ENCODE measurements at regions not wholly inside any gene's neighbourhood (a gene's known extent, or its start where the extent isn't known, plus 50 kb on each side); places are given as distances from the start of the nearest gene placed in this dataset.

DNA sequence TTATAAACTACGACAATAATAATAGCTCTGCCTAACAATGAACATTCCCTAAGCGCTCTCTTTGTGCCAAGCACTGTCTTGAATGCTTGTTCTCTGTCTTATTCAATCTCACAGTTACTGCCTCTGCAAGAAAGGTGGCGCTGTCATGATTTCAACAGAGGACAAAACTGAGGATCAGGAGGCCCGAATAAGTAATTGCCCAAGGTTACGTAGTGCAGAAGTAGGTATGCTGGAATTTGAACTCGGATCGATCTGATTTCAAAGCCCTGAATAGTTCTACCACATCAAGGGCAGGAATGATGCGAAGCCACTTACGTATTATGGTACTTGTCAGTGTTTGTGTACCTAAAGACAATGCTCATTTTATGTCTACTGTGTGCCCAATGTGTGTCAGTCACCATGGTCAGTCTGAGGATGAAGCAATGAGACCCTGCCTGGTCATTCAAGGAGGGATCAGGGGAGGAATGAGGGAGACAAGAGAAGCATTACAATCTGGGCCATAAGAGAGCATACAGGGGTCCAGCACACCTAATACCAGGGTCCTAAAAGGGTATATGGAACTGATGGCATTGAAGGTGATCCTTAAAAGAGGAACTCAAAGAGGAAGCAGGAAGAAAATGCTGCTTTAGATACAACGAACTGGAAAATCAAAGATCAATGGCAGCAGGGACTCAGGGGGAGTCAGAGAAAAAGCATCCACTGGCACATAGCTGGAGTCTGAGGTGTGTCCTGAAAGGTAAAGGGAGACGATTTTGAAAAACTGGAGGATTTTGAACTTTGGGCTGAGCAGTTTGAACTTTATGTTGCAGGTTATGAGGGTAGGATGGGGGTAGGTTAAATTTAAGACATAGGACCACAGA is 389.2 kb downstream of the PLPP3 start:
- DNase-seq (ENCODE audit: low read depth), result no peak

DNA sequence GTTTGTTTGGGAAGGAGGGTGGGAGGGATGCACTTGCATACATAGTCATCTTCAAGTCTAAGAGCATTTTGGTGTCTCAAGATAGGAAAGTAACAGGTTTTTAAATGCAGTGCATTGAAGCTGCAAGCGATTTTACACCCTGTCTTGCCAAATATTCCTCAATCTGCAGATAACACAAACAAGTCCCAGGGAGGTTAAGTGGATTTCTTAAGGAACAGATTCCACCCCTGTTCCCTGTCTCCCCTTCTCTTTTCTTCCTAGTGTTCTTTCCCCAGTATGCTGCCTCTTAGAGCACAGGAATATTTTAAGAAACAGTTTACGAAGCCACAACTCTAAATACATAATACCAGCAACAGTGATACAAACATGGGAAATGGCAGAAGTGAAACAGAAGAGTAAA is 389.9 kb downstream of the PLPP3 start:
- no peak for DNase-seq (ENCODE audit: low read depth)

DNA sequence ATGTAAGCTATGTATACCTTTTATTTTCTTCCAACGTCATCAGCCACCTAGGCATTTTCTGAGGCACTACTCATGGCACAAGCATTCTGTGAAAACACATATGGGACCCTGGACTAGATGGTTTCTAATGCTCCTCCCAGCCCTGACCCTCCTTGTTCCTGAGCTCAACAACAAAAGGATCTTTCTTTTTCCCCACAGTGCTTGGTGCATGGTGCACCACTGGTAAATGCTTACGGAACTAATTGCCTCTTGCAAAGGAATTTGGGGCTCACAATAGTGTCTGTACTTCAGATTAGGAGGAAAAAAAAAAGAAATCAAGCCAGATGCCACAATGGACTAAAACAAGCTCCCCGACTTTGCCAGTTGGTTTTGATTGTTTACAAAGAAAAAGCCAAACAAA is 390.5 kb downstream of the PLPP3 start:
- DNase-seq (ENCODE audit: low read depth), result no peak

DNA sequence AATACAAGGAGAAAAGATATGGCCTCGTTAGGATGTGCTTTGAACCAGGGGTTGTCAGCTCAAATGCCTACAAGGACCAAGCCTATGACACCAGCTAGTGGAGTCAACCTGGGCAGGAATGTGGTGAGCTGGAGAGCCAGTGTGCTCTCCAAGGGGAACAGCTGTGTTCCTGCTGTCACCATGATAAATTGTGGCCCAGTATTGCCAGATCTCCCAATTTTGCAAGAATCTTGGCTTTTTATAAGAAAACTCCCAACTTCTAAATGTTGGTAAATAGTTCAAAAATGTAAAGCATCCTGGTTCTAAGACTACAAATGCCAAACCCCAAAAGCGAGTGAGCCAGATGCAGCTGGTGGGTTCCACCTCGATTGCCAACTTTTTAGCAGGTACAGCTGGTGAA is 391.1 kb downstream of the PLPP3 start:
- DNase-seq (ENCODE audit: low read depth), result no peak

DNA sequence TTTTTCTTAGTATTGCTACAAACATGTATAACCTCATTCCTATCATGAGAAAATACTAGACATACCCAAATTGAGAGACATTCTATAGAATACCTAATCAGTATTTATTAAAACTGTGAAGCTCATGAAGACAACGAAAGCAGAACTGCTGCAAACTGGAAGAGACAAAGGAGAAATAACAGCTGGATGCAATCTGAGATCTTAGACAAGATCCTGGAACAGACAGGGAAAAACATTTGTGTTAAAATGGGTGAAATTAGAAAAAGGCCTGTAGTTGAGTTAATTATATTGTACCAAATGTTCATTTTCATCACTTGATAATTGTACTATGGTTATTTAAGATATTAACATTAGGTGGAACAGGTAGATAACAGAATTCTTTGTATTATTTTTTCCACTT is 392.0 kb downstream of the PLPP3 start:
- no peak for DNase-seq (ENCODE audit: low read depth)

DNA sequence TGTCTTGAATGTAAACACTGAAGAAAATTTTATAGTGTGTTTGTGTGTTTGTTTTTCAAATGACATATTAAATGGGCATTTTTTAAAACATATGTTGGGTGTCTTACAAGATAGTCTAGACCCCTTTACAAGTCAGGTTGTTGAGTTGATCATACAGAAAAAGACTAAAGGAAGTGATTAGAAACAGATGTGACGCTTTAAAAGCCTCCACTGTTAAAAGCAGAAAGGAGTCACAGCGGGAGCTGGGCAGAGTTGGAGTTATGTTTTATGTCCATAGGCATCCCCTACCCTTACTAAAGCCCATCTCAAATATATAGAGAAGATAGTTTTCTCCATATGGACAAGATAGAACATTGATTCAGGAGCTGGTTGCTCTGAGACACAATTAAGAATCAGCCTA is 393.9 kb downstream of the PLPP3 start:
- no peak for DNase-seq (ENCODE audit: low read depth)

DNA sequence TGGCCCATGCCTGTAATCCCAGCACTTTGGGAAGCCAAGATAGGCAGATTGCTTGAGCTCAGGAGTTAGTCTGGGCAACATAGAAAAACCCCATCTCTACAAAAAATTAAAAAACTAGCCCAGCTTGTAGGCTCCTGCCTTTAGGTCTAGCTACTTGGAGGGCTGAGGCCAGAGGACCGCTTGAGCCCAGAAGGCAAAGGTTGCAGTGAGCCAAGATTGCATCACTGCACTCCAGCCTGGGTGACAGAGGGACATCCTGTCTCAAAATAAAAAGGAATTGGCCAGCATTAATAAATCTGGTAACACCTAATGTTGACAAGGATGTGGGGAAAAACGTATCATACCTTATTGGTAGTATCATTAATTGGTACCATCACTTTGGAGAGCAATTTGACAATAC is 396.2 kb downstream of the PLPP3 start:
- DNase-seq (ENCODE audit: low read depth), result no peak

DNA sequence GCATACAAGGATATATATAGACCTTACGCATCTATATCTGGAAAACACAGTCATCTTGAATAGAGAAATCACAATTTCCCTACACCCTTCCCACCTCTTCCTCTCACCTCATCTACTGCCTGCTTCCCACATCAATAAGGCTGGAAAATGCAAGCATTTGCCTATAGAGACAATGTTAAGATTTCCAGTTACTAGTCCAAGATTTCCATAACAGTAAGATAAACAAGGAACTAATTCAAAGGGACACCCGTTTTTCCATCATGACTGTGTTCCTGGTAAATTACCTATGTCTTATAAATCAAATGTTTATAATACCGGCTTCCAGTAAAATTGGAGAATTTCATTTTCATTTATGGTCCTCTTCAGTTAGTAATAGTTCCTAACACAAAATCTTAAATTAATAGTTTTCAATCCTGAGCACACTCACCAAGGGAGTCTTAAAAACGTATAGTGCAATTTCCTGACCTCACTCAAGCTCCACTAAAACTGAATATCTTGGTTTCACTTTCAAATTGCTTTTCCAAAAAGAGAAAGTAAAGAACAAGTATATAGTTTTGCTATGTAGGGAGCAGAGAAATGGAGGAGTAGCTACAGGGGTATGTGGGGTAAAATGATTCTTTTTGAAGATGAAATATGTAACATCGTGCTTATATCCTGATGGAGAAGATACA is 398.7 kb downstream of the PLPP3 start:
- DNase-seq (ENCODE audit: low read depth), result no peak

DNA sequence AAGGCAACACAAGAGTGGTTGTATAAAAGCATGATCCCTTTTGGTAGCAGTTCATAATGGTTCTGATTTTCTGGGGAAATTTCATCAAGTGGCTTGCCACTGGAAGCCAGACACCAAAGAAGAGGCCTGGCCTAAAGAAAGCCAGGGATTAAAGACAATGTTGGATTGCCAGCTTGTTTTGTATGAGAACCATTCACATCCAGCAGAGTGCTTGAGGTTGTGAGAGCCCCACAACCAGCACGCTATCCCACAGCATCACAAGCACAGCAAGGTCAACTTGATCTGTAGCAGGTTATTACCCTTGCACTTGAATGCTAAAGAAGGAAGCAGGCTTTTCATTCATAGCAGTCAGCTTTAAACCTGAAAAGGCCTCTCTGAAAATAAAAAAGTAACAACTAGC is 399.8 kb downstream of the PLPP3 start:
- no peak for DNase-seq (ENCODE audit: low read depth)

DNA sequence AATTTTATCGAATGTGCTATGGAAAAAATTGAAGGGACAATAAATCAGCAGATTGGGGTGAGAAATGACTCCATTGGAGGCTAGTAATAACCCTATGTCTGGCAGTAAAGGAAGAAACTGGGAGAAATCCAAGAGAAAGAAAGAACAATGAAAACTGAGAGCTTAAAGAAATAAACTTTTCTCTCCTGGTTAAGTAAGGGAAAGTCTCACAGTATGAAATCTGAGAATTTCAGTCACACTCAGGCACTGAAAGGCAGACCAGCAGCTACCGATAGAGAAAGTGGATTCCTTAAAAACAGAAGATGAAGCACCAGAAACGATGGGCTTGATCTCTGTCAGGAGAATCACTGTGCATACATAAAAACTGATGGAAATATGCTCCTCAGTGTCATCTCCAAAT is 404.2 kb downstream of the PLPP3 start:
- DNase-seq (ENCODE audit: low read depth), result no peak

DNA sequence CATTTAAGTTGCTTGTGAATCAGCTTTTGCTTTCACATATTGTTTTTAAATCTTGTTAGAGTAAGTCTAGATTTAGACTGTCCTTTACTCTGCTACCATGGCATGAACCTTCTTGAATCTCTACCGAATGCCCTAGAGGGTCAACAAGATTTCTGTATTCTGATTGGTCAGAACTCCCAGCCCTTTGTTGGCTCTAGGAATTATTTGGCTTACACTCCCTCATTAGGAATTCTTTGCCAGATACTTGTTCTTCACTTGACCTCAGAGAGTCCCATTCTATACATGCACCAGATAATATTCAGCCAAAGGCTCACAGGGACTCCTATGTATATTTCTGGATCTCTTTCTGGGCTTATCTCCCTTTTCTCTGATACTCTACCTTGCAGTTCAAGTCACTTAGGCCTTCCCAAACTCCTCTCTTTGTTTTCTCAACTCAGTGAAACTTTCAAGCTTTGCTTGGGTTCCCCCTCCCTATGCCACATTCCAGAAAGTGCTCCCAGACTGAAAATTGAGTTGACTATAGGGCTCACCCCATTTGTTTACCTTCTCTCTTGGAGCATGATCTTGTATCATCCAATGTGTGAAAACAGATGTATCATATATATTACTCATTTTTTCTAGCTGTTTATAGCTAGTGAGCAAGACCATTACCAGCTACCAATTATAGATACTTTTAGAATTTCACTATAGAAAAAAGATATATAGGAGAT is 405.0 kb downstream of the PLPP3 start:
- DNase-seq (ENCODE audit: low read depth), result no peak

DNA sequence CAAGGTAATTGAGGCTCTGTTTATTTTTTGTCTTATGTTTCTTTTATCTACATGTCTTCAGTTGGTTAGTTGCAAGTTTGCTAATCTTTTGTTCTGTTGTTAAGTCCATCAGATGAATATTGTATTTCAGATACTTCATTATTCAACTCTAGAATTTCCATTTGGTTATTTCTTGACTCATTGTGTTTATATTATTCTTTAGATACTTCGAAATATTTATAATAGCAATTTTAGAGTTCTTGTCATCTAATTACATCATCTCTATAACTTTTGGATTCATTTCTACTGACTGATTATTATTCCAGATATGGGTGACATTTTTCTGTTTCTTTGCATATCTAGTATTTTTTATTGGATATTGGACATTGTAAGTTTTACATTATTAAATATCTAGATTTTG is 405.6 kb downstream of the PLPP3 start:
- DNase-seq (ENCODE audit: low read depth), result no peak

DNA sequence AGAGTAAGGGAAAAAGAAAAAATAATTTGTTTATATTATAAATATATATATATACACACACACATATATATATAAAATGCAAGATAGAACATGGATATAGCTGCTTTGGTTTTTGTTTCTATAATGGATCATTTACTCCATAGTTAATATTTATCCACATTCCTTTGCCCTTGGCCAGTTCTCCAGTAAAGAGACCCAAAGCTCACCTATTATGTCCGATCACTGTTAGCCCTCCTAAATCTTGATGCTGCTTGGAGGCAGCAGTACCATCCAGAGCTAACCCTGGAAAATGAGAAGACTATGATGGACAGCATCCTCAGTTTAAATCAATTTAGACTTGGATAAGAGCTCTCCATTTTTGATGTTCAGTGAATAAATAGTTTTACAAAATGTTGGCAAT is 407.7 kb downstream of the PLPP3 start:
- DNase-seq (ENCODE audit: low read depth), result no peak

DNA sequence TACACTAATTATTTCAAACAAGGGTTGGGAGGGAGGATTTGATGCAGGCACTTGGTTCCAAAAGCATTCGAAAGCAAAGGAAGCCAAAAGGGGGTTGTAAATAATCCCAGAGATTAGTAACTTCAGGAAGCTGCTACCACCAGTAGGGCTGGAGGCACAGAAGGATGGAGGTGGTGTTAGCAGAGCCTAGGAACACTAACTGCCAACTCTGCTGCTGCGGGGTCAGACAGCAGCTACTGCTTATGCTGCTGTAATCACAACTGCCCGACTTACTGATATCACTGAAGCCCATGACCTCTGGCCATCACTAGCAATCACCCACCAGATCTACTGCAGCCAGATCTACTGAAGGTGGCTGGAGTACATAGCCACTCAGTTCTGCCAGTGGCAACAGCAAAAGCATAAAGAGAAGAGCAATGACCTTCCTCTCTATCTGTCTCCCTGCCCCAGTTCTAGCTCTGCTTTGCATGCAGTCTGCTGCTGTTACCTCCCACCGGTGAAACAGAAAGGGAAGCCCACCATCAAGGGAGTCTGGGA is 408.5 kb downstream of the PLPP3 start:
- DNase-seq (ENCODE audit: low read depth), result no peak

DNA sequence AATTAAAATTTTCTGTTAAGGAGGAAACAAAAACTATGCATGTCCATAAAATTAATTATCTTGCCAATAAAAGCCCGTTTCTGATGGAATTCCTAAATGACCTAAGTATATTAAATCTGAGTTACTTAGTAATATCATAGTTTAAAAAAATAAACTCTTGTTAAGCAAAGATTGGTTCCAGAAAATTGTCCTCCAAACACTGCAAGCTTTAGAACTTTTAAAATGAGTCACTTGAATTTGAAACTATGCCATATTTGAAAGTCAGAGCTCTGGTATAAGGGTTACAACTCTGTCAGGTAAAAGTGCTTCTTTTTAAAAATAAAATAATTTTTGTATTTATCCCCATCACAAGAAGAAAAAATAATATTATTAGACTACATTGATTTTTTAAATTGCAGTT is 409.5 kb downstream of the PLPP3 start:
- DNase-seq (ENCODE audit: low read depth), result no peak

DNA sequence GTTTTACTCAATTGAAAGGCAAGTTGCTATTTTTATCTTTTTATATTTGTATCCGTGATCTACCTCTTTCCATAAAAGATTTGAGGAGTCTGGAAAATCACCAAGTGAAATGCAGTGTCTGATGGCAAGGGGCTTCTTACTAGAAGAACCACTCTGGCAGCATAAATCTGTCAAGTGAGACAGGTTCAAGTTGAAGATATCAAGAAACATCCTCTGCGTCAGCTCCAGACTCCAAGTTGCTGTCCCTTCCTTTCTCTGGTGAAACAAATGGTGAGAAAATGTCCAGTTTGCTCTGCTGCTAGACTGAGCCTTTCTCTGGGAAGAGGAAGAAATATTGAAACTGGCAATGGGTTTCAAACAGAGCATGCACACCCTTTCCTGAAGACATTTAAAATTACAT is 411.2 kb downstream of the PLPP3 start:
- no peak for DNase-seq (ENCODE audit: low read depth)

DNA sequence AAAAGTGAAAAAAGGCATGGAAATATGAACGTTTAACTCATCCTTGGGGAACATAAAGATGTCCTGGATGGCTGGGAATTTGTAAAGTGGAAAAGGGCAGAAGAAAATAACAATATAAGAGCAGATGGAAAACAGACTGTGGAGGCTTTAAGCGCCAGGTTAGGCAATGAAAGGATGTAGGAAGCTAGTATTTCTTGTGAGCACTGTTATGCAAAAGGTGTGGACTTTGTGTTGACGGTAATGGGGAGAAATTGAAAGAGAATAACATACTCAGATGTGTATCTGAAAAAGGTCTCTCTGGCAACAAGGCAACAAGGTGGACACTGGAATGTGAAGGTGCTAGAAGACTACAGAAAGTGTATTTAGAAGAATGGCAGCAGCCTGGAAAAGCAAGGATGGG is 411.8 kb downstream of the PLPP3 start:
- no peak for DNase-seq (ENCODE audit: low read depth)

DNA sequence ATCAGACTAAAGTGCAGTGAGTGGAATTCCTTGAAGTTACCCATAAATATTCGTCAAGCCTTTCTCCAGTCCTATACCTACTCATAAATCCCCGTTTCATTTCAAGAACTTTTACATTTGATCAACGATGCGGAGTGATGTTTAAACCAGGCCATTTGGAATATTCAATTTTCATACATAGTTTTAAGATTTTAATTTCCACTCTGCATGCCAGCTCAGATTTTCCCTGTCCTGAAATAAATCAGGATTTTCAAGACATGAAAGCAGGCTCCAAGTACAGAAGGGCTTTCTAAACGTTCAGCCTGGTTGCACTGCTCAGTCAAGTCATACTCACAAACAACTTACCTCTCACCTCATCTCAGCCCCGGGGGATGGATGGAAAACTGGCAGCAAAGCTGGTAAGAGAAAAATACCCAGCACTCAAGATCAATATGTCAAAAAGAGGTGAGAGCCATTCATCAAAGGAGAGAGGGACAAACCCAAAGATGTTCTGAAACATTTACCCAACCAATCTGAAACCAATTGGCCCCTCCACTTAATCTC is 418.5 kb downstream of the PLPP3 start:
- no peak for DNase-seq (ENCODE audit: low read depth)

DNA sequence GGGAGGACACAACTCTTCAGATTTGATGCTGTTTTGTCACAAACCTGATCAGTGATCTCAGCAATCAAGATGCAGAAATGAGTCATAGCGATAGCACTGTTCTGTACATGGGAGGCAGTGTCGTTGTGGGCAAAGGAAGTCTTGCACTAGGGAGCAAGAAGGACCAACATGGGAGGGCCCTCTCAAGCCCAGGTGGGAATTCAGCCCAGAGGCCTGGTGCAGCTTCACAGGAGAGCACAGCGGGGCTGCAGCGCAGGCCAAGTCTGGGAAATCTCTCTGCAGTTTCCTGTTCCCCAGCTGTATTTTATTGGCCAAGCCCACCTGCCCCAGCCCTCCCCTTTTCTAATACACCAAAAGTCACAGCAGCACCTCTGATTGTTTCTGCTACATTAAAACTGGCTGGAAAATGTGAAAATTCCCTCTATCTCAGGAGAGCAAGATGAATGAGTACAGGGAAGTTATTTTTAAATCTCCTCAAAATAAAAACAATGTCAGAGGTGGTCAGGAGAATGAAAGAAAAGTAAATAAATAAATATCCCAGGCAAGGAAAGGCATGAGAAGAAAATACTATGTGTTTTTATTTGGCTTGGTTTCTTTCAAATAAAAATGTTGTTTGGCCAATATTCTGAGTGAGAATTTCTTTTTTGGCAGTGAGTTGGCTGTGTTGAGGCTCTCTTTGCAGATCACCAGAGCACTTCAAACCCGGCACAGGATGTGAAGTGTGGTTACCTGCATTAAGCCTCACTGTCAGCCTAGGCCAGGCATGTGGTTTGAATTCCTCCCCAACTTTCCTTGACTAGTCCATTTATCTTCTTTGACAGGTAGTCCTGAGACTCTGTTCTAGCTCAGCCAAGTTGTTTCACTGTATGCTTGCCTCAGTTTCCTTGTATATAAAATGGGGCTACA is 422.1 kb downstream of the PLPP3 start:
- DNase-seq (ENCODE audit: low read depth), result no peak

DNA sequence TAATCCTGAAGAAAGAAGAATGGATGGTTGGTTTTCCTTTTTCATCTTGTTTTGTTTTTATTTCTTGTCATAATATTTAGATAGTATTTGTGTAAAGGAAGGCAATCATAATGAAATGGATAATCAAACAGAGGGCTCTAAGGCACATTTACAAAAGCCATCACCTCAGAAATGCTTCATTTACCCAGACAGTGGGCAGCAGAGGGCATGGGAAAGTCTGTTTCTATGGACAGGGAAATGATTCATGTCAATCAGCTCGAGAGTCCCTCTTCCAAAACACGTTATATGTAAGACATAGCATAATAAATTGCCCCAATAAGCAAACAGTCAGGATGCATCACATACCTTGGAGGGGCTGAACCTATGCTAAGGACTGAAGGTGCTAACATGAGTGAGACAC is 426.1 kb downstream of the PLPP3 start:
- no peak for DNase-seq (ENCODE audit: low read depth)

DNA sequence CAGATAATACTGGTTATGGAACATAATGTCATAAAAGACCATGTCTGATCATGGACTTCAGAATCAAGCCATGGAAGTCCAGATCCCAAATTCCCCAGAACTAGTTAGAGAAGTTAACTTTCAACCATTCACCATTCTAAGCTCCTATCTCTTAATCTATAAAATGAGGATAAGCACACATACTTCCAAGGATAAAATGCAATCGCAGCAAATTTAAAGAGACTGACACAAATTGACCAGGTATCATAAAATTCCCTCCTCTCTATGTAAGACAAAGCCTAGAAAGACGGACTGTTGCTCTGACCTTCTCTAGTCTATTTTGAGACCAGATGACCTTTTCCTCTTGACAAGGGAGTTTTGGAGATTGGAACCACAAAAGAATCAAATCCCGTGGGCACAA is 426.7 kb downstream of the PLPP3 start:
- no peak for DNase-seq (ENCODE audit: low read depth)

DNA sequence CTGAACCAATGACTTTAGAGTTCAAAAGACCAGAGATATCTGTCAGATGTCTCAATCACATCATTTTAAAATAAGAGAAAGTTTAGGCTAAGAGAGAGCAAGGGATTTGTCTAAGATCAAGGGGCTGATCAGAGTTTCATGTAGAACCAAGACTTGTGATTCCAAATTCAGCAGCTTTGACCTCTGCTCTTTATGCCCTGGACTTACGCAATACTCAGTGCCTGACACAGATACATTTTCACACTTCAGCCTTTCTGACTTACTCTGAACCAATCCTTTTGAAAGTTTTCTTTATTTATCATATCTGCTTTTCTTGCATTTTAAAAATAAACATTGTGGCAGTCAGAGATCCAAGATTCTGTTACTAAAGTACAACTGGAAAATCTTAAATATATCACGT is 428.0 kb downstream of the PLPP3 start:
- no peak for DNase-seq (ENCODE audit: low read depth)

Measured in stromal cell of bone marrow (primary cell).